IPS-NIHi7 (cell line): ENCODE measurements at regions not wholly inside any gene's neighbourhood (a gene's known extent, or its start where the extent isn't known, plus 50 kb on each side); places are given as distances from the start of the nearest gene placed in this dataset.
"Not testable (repeated sequence)": the region's sequence is repeated elsewhere in the genome, so short reads cannot be mapped to it uniquely, and the experiment has no call there.

Experiments
- DNase-seq: peaks from one replicate; pipeline ENCODE4 v3.0.0; 2012; ENCODE audit warnings: mixed read lengths; ENCODE audit errors: extremely low spot score

- DNase-seq, result peak; percentile 17
Measured at GRCh38 chr12:19771858-19772257, 332.6 kb downstream of the AEBP2 start.

GRCh38 chr12:19772776-19773175 lies 333.5 kb downstream of the AEBP2 start:
- no peak for DNase-seq

GRCh38 chr12:19775241-19775640 lies 335.9 kb downstream of the AEBP2 start:
- no peak for DNase-seq

- DNase-seq, result not testable (repeated sequence)
Measured at GRCh38 chr12:19775976-19776375, 336.7 kb downstream of the AEBP2 start.

- no peak for DNase-seq
Measured at GRCh38 chr12:19778172-19778571, 338.9 kb downstream of the AEBP2 start.

GRCh38 chr12:19778797-19779196 lies 339.5 kb downstream of the AEBP2 start:
- no peak for DNase-seq

- DNase-seq, result peak; percentile 62
Measured at GRCh38 chr12:19779395-19780056, 340.2 kb downstream of the AEBP2 start.

GRCh38 chr12:19780460-19780859 lies 341.2 kb downstream of the AEBP2 start:
- no peak for DNase-seq

- peak; percentile 20 for DNase-seq
Measured at GRCh38 chr12:19783547-19784444, 344.5 kb downstream of the AEBP2 start.

GRCh38 chr12:19792028-19792427 lies 352.7 kb downstream of the AEBP2 start:
- DNase-seq, result no peak

- DNase-seq, result no peak
Measured at GRCh38 chr12:19794116-19794515, 354.8 kb downstream of the AEBP2 start.

- no peak for DNase-seq
Measured at GRCh38 chr12:19799216-19799615, 359.9 kb downstream of the AEBP2 start.

GRCh38 chr12:19799895-19800602 lies 360.8 kb downstream of the AEBP2 start:
- no peak for DNase-seq

GRCh38 chr12:19800884-19801283 lies 361.6 kb downstream of the AEBP2 start:
- DNase-seq, result no peak

- no peak for DNase-seq
Measured at GRCh38 chr12:19801941-19802340, 362.6 kb downstream of the AEBP2 start.

- DNase-seq, result no peak
Measured at GRCh38 chr12:19802915-19803314, 363.6 kb downstream of the AEBP2 start.

GRCh38 chr12:19804737-19805136 lies 365.4 kb downstream of the AEBP2 start:
- no peak for DNase-seq

GRCh38 chr12:19808371-19808770 lies 369.1 kb downstream of the AEBP2 start:
- no peak for DNase-seq

- DNase-seq, result no peak
Measured at GRCh38 chr12:19810213-19810612, 370.9 kb downstream of the AEBP2 start.

- no peak for DNase-seq
Measured at GRCh38 chr12:19811922-19812321, 372.6 kb downstream of the AEBP2 start.

GRCh38 chr12:19819231-19819630 lies 379.9 kb downstream of the AEBP2 start:
- DNase-seq, result no peak

GRCh38 chr12:19822476-19822875 lies 383.2 kb downstream of the AEBP2 start:
- DNase-seq, result no peak
